ENCODE measurements at regions not wholly inside any gene's neighbourhood (a gene's known extent, or its start where the extent isn't known, plus 50 kb on each side); places are given as distances from the start of the nearest gene placed in this dataset.
"Not testable (repeated sequence)": the region's sequence is repeated elsewhere in the genome, so short reads cannot be mapped to it uniquely, and the experiment has no call there.

- no peak for DNase-seq (ENCODE audit: low spot score)
These were observed 164.3 kb upstream of the PABPC3 start for GRCh38 chr13:24931450-24932251.

DNA sequence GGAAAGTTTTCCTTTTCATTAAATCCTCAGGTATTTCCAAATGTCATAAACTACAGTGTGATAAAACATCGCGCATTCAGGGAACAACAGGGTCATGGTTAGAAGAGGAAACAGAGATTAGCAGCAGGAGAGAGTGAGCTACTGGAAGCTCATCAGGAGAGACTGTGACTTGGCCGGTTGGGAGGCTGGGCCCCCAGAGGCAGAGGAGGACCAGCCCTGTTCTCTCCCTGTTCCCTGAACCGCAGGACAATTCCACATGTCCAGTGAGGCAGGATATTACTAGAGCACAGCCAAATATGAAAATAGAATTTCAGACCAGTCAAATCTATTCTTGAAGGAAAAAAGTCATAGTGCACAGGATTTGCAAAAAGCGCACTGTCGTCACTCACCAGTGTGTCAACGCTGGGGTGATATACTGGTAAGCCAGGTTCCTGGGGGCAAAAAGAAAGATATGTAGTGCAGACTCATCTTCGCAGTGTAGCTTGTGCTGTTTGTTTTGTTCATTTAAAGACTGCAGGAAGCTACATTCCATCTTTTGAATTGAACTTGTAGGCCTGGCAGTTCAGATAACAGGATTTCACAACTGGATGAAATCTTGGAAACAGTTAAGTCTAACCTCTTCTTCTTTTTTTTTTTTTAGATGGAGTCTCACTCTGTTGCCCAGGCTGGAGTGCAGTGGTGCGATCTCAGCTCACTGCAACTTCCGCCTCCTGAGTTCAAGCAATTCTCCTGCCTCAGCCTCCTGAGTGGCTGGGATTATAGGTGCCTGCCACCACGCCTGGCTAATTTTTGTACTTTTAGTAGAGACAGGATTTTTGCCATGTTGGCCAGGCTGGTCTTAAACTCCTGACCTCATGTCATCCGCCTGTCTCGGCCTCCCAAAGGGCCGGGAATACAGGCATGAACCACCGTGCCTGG, 162.6 kb upstream of the PABPC3 start:
- DNase-seq (ENCODE audit: low spot score), result not testable (repeated sequence)

- not testable (repeated sequence) for DNase-seq (ENCODE audit: low spot score)
These were observed 161.9 kb upstream of the PABPC3 start for GRCh38 chr13:24934024-24934385.

GRCh38 chr13:24938966-24939365, 157.0 kb upstream of the PABPC3 start:
- no peak for DNase-seq (ENCODE audit: low spot score)

DNA sequence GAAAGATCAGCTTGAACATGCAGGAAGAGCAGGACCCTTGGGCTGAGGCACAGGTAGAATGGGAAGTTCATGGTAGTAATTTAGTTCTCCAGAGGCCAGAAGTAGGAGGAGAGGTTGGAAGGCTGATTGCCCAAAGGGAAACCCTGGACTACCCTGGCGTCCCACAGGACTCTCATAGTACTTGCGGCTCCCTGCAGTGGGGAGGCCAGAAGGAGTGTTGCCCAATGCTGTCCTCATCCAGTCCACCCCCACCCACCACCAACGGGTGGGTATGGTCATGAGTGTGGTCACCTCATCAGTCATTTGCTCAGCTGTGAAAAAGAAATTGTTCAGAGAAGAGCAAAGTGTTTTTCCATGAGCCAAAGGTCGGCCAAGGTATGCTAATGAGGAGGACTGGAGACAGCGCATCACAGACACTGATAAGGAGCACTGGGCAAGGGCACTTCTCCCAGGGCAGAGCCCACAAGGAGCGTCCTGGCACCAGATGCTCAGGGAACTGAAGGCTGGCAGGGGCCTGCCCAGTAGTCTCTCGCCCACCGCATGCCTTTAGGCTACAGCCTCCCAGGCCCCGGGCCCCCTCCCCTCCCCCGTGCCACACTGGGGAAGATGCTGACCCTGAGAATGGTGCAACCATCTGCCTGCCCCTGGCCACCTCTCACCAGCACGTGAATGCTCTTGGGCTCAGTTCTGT, 154.8 kb upstream of the PABPC3 start:
- not testable (repeated sequence) for DNase-seq (ENCODE audit: low spot score)

- DNase-seq (ENCODE audit: low spot score), result no peak
These were observed 152.8 kb upstream of the PABPC3 start for GRCh38 chr13:24943136-24943535.

GRCh38 chr13:24944073-24944472, 151.9 kb upstream of the PABPC3 start:
- DNase-seq (ENCODE audit: low spot score), result peak; percentile 19

DNA sequence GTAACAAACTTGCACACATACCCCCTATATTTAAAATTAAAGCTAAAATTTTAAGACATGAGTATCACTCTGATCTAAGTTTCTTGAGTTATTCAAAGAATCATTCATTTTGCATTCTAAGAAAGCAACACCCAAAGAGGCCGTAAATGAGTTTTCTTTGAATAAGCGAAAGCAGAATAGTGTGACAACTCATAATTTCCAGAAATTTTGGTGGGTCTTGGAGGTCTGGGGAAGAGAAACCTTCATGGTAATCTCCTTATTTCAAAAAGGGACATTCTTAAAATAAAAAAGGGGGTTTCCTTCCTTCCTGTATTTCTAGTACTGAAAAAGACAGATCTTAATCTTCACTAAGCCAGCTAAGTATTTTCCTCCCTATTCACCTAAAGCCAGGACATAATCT, 147.0 kb upstream of the PABPC3 start:
- not testable (repeated sequence) for DNase-seq (ENCODE audit: low spot score)

DNA sequence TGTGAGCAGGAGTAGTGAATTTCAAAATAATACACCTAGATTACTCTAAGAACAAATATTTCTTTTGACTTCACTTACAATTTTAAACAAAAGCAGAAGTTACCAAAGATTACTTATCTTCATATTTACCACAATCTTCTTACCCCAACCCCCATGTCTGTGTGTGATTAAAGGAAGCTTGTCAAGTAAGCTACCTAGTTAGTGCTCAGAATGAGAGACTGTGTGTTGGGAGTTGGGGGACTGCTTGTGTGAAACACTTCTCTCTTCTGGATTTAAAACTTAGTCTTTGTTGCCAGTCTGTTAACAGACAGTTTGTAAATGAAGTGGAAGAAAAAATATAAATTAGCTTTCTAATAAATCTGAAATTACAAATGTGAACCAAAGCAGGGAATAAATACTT, 145.3 kb upstream of the PABPC3 start:
- DNase-seq (ENCODE audit: low spot score), result not testable (repeated sequence)

DNA sequence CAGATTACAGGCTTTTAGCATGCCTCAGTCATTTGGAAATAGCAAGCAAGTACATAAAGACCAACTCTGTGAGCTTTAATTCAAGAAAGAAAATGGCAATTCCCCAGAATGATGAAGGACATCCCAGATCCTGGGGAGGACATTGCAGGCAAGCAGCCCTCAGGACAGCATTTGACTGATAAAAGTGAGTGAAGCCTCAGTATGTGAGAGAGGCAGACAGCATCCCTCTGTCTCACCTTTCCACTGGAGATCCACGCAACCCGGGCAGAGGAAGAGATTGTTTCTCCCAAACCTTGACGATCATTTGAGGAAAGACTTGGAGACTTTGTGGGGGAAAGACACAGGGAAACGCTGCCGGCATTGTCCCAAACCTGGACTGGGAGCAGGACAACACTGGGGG, 128.0 kb upstream of the PABPC3 start:
- peak; percentile 55 for DNase-seq (ENCODE audit: low spot score)

DNA sequence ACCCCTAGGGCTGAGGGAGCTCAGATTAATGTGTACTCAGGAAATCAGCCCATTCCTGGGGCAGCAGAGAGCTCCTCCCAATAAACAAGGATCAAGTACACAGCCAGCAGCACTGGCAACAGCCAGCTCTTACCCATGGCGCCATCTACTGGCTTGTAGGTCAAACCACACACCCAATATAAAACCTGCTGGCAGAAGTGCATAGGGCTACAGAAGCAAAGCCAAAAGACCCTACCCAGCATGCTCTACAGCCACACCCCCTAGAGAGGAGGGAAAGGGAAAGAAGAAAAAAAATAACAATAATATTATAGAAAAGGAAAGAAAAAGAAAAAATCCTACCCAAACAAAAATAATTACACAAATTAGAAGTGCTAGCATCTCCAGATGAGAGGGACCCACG, 127.5 kb upstream of the PABPC3 start:
- DNase-seq (ENCODE audit: low spot score), result peak; percentile 66

DNA sequence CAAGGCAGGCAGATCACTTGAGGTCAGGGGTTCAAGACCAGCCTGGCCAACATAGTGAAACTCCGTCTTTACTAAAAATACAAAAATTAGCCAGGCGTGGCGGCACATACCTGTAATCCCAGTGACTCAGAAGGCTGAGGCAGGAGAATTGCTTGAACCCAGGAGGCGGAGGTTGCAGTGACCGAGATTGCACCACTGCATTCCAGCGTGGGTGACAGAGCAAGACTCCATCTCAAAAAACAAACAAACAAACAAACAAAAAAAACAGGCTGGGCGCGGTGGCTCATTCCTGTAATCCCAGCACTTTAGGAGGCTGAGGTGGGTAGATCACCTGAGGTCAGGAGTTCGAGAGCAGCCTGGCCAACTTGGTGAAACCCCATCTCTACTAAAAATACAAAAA, 122.8 kb upstream of the PABPC3 start:
- not testable (repeated sequence) for DNase-seq (ENCODE audit: low spot score)

GRCh38 chr13:24981181-24981803, 114.6 kb upstream of the PABPC3 start:
- not testable (repeated sequence) for DNase-seq (ENCODE audit: low spot score)

GRCh38 chr13:24982333-24982999, 113.5 kb upstream of the PABPC3 start:
- DNase-seq (ENCODE audit: low spot score), result peak; percentile 92

- no peak for DNase-seq (ENCODE audit: low spot score)
These were observed 112.8 kb upstream of the PABPC3 start for GRCh38 chr13:24983094-24983493.

DNA sequence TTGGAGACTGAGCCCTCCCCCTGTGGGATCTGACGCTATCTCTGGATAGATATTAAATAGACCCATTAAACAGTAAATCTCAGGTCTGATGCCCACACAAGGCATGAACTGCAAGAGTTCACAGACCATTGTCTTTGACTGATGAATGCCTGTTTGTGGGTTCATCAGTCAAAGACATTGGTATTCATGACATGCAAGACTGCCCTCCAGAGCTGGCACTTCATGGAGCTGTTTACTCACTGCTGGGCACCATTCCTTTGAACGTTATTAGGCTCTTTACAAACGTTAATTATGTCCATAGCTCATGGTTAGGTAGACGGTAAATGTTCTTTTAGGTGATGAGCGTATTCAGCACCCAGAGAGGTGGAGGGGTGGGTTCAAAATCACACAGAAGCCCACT, 111.8 kb upstream of the PABPC3 start:
- no peak for DNase-seq (ENCODE audit: low spot score)

DNA sequence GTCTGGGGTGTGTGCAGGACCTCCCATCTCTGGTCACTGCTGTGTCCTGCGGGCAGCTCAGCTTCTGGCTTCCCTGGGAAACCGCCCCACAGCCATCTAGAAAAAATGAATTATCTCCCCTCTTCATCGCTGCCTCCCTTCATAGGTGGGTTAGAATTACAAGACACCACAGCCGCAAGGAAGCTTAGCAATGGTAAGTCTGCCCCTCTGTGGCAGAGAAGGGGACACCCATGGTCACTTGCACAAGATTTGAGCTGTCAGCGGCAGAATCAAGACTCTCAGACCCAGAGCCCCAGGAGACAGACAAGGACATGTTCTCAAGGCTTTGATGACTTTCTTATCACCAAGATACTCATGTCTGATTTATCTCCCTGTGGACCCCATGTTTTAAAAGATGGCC, 110.8 kb upstream of the PABPC3 start:
- DNase-seq (ENCODE audit: low spot score), result no peak

DNA sequence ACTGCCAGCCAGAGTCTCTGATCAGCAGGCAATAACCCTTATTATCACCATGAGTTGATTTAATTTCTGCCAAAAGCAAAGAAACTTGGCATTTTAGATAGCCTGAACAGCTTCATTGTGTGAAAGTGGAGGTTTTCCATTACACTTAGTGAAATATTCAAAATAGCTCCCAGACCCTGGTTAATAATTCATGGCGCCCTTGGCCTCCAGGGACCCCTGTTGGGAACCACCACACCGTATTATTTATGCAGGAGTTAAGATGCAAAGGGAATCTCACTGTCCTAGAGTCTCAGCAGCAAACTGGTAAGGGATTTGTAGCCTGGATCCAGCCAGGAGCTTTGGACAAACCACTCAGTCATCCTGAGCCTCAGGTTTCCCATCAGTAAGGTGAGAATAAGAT, 110.0 kb upstream of the PABPC3 start:
- DNase-seq (ENCODE audit: low spot score), result no peak

- DNase-seq (ENCODE audit: low spot score), result no peak
These were observed 109.1 kb upstream of the PABPC3 start for GRCh38 chr13:24986826-24987225.

DNA sequence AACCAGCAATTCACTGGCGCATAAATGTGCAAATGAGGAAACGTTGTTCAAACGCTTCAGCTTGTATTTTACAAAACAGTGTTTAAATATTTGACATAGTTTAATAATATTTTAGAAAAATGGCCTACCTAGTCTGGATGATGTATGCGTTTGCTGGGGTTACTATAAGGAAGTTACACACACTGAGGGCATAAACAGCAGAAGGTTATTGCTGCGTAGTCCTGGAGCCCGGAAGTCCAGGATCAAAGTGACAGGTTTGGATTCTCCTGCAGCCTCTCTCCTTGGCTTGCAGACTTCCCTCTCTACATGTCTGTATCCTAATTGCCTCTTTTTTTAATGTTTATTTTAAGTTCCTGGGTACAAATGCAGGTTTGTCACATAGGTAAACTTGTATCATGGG, 106.0 kb upstream of the PABPC3 start:
- not testable (repeated sequence) for DNase-seq (ENCODE audit: low spot score)

- not testable (repeated sequence) for DNase-seq (ENCODE audit: low spot score)
These were observed 103.0 kb upstream of the PABPC3 start for GRCh38 chr13:24992946-24993345.
